ENCODE measurements at regions not wholly inside any gene's neighbourhood (a gene's known extent, or its start where the extent isn't known, plus 50 kb on each side); places are given as distances from the start of the nearest gene placed in this dataset.

DNA sequence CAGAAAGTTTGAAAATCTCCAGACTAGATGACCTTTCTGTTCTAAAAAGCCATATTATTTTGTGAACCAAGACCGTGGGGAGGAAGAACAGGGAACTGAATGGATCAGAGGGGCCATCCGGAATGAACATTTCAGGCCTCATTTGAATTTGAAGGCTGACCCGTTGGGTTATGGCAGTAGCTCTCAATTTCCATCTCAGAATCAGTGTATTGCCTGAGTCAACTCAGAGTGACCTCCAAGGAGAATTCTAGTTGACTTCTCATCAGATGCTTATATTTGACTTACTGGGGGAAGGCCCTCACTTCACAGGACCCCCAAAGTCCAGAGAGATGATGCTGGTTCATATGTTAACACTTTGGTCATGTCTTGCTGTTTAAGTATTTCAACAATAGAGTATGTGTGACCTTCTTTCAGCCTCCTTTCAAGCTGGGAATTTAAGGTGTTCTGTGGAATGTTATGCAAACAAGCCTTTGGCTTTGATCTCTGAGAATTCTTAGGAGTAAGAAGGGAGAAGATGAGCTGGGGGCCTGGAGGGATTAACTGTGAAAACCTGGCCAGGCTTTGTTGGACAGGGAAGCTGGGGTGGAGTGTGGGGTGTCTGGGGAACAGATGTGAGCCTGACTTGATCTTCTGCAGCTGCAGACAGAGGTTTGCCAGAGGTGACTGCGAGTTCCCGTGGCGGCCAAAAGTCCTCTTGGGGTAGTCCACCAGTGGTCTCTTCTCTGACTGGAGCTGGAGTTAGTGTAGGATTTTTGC lies 111.2 kb upstream of the RGMA start:
- RAD21 ChIA-PET (ENCODE audit: unreplicated experiment), result no interaction called here
- Histone ChIP-seq H4K20me1 (ENCODE audit: control insufficient read depth, insufficient read depth) (no peaks in the 10 kb centered on the region), H3K4me1 (ENCODE audit: control insufficient read depth, insufficient read depth, low read length) (no peaks in the 10 kb centered on the region), H3K79me2 (ENCODE audit: control insufficient read depth, insufficient read depth, low read length) (no peaks in the 10 kb centered on the region), H3K4me3 (no peak overlapping the region), H2AFZ (ENCODE audit: control insufficient read depth, low read depth, low read length) (no peak overlapping the region), H3K27me3 (replicated peaks in 1 of 2; ENCODE audit: control insufficient read depth in 2 of 2, insufficient read depth in 2 of 2, low read length in 1 of 2) (no peaks in the 10 kb centered on the region), H3K27ac (ENCODE audit: control insufficient read depth, insufficient read depth) (no peak overlapping the region), H3K4me2 (ENCODE audit: control insufficient read depth, insufficient read depth) (no peak overlapping the region), H3K9ac (ENCODE audit: control insufficient read depth, insufficient read depth, low read length) (no peak overlapping the region), H3K36me3 (ENCODE audit: control insufficient read depth in 2 of 2, insufficient read depth in 2 of 2, low read length in 1 of 2) (no peaks in the 10 kb centered on the region), H3K9me3 (replicated peaks; ENCODE audit: control insufficient read depth, insufficient read depth, low read length) (no peaks in the 10 kb centered on the region)
- no peak for ATAC-seq
- intact Hi-C loops (cut with micrococcal nuclease; ENCODE audit: unreplicated experiment), result no loop called here
- no peak for FAIRE-seq
- TF ChIP-seq BCL11A (IDR thresholded peaks at IDR 0.05; ENCODE audit: low read depth, low read length), result no peak
- TF ChIP-seq, protein P1, sequence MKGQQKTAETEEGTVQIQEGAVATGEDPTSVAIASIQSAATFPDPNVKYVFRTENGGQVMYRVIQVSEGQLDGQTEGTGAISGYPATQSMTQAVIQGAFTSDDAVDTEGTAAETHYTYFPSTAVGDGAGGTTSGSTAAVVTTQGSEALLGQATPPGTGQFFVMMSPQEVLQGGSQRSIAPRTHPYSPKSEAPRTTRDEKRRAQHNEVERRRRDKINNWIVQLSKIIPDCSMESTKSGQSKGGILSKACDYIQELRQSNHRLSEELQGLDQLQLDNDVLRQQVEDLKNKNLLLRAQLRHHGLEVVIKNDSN (IDR thresholded peaks at IDR 0.05; ENCODE audit: borderline replicate concordance, extremely low read length, insufficient read depth, low read depth, low read length), result no peak
- TF ChIP-seq, protein P2, sequence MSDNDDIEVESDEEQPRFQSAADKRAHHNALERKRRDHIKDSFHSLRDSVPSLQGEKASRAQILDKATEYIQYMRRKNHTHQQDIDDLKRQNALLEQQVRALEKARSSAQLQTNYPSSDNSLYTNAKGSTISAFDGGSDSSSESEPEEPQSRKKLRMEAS (IDR thresholded peaks at IDR 0.05; ENCODE audit: low read depth, low read length), result no peak
- no peak for TF ChIP-seq ZNF687 (IDR thresholded peaks at IDR 0.05)
- TF ChIP-seq SIX5 (IDR thresholded peaks at IDR 0.05; ENCODE audit: low read depth, low read length, severe bottlenecking), result no peak
- TF ChIP-seq ZNF207 (IDR thresholded peaks at IDR 0.05; ENCODE audit: borderline replicate concordance), result no peak
- TF ChIP-seq HCFC1 (IDR thresholded peaks at IDR 0.05; ENCODE audit: low read length), result no peak
- TF ChIP-seq TCF7 (IDR thresholded peaks at IDR 0.05; ENCODE audit: borderline replicate concordance), result no peak
- TF ChIP-seq E2F4 (IDR thresholded peaks at IDR 0.05; ENCODE audit: low read depth, low read length), result no peak
- SMC1A ChIA-PET (ENCODE audit: uncharacterized antibody, unreplicated experiment), result no interaction called here
- BruUV-seq (replicated peaks), result no TSS peak
- CTCF ChIA-PET, result no interaction called here
- no peak for DNase-seq (ENCODE audit: low read depth, low spot score)
- in situ Hi-C loops (cut with MboI), result no loop called here
- 27% methylated on average over 6 of the region's 6 CpGs for WGBS (ENCODE audit: insufficient coverage, insufficient replicate concordance, low lambda C conversion rate, missing lambda C conversion rate)
- POLR2A ChIA-PET, result no interaction called here

Data from GM12878 (cell line).